ENCODE measurements at regions not wholly inside any gene's neighbourhood (a gene's known extent, or its start where the extent isn't known, plus 50 kb on each side); places are given as distances from the start of the nearest gene placed in this dataset.
"Not testable (repeated sequence)": the region's sequence is repeated elsewhere in the genome, so short reads cannot be mapped to it uniquely, and the experiment has no call there.

DNA sequence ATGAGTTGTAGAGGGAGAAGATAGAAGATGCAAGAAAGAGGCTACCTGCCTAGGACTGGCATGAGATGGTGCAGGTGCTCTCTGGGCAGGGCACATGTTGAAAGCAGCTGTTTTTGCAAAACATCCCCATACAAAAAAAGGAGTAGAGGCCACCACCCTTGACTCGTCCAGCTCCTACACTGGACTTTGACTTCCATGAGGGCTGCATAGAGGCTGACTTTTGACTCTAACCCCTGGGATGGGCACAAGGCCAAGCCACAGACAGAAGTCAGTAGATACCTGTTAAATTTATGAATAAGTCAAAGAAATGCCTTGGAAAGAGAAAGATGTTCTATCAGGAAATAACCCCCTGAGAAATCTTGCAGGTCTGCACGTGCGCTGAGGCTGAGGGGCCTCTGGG, 1139.1 kb upstream of the TMEM132C start:
- TF ChIP-seq, protein P1, sequence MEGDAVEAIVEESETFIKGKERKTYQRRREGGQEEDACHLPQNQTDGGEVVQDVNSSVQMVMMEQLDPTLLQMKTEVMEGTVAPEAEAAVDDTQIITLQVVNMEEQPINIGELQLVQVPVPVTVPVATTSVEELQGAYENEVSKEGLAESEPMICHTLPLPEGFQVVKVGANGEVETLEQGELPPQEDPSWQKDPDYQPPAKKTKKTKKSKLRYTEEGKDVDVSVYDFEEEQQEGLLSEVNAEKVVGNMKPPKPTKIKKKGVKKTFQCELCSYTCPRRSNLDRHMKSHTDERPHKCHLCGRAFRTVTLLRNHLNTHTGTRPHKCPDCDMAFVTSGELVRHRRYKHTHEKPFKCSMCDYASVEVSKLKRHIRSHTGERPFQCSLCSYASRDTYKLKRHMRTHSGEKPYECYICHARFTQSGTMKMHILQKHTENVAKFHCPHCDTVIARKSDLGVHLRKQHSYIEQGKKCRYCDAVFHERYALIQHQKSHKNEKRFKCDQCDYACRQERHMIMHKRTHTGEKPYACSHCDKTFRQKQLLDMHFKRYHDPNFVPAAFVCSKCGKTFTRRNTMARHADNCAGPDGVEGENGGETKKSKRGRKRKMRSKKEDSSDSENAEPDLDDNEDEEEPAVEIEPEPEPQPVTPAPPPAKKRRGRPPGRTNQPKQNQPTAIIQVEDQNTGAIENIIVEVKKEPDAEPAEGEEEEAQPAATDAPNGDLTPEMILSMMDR (IDR thresholded peaks at IDR 0.05; ENCODE audit: insufficient read depth, low read length, poor library complexity, severe bottlenecking): no peak
- H3K4me3 ChIP-seq (replicated peaks; ENCODE audit: low read depth, low read length): no peak overlapping the region
- no peaks in the 10 kb centered on the region for H3K36me3 ChIP-seq (ENCODE audit: control insufficient read depth, insufficient read depth, low read length)
- H3K27me3 ChIP-seq (replicated peaks; ENCODE audit: control insufficient read depth, insufficient read depth, low read length): no peaks in the 10 kb centered on the region
- DNase-seq (ENCODE audit: extremely low read depth, insufficient read length): no peak

GRCh38 chr12:127130506-127131124, 1136.4 kb upstream of the TMEM132C start:
- no peak for DNase-seq (ENCODE audit: extremely low read depth, insufficient read length)
- Histone ChIP-seq H3K4me3 (replicated peaks; ENCODE audit: low read depth, low read length) (no peak overlapping the region), H3K27me3 (replicated peaks; ENCODE audit: control insufficient read depth, insufficient read depth, low read length) (no peaks in the 10 kb centered on the region), H3K36me3 (ENCODE audit: control insufficient read depth, insufficient read depth, low read length) (no peaks in the 10 kb centered on the region)
- TF ChIP-seq, protein P1 (IDR thresholded peaks at IDR 0.05; ENCODE audit: insufficient read depth, low read length, poor library complexity, severe bottlenecking): no peak

- TF ChIP-seq, protein P1 (IDR thresholded peaks at IDR 0.05; ENCODE audit: insufficient read depth, low read length, poor library complexity, severe bottlenecking): no peak
- Histone ChIP-seq H3K36me3 (ENCODE audit: control insufficient read depth, insufficient read depth, low read length) (no peaks in the 10 kb centered on the region), H3K4me3 (replicated peaks; ENCODE audit: low read depth, low read length) (no peak overlapping the region), H3K27me3 (replicated peaks; ENCODE audit: control insufficient read depth, insufficient read depth, low read length) (no peaks in the 10 kb centered on the region)
- DNase-seq (ENCODE audit: extremely low read depth, insufficient read length): no peak
Measured at GRCh38 chr12:127133675-127134335, 1133.2 kb upstream of the TMEM132C start.

DNA sequence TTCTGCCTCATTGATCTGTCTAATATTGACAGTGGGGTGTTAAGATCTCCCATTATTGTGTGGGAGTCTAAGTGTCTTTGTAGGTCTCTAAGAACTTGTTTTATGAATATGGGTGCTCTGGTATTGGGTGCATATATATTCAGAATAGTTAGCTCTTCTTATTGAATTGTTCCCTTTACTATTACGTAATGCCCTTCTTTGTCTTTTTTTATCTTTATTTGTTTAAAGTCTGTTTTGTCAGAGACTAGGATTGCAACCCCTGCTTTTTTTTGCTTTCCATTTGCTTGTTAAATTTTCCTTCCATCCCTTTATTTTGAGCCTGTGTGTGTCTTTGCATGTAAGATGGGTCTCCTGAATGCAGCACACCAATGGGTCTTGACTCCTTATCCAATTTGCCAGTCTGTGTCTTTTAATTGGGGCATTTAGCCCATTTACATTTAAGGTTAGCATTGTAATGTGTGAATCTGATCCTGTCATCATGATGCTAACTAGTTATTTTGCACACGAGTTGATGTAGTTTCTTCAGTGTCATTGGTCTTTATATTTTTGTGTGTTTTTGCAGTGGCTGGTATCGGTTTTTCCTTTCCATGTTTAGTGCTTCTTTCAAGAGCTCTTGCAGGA, 1126.0 kb upstream of the TMEM132C start:
- DNase-seq (ENCODE audit: extremely low read depth, insufficient read length): not testable (repeated sequence)

DNA sequence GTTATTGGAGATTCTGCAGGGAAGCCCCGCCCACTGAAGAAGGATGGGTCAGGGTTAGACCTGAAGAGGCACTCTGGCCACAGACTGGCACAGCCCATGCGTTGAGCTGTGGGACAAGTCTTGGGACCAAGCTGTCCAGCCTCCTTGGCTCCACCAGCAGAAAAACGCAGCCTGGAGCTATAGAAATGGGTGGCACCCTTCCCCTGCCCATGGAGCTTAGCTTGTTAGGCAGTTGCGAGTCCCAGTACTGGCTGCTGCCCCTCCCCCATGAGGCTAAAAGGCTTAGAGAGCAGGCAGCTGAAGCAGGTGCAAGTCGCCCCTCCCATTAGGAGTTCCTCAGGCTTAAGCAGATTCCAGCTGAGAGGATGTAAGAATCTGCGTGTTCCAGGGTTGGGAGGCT, 1124.0 kb upstream of the TMEM132C start:
- Histone ChIP-seq H3K27me3 (replicated peaks; ENCODE audit: control insufficient read depth, insufficient read depth, low read length) (no peaks in the 10 kb centered on the region), H3K36me3 (ENCODE audit: control insufficient read depth, insufficient read depth, low read length) (no peaks in the 10 kb centered on the region), H3K4me3 (replicated peaks; ENCODE audit: low read depth, low read length) (no peak overlapping the region)
- TF ChIP-seq, protein P1 (IDR thresholded peaks at IDR 0.05; ENCODE audit: insufficient read depth, low read length, poor library complexity, severe bottlenecking): no peak
- no peak for DNase-seq (ENCODE audit: extremely low read depth, insufficient read length)

More for the DNA sequence above, 1126.0 kb upstream of the TMEM132C start:
- not testable (repeated sequence) for H3K27me3 ChIP-seq (replicated peaks; ENCODE audit: control insufficient read depth, insufficient read depth, low read length); H3K36me3 ChIP-seq (ENCODE audit: control insufficient read depth, insufficient read depth, low read length); H3K4me3 ChIP-seq (replicated peaks; ENCODE audit: low read depth, low read length)

GRCh38 chr12:127144770-127145169, 1122.2 kb upstream of the TMEM132C start:
- Histone ChIP-seq H3K36me3 (ENCODE audit: control insufficient read depth, insufficient read depth, low read length) (no peaks in the 10 kb centered on the region), H3K27me3 (replicated peaks; ENCODE audit: control insufficient read depth, insufficient read depth, low read length) (no peaks in the 10 kb centered on the region), H3K4me3 (replicated peaks; ENCODE audit: low read depth, low read length) (no peak overlapping the region)
- DNase-seq (ENCODE audit: extremely low read depth, insufficient read length): no peak
- TF ChIP-seq, protein P1 (IDR thresholded peaks at IDR 0.05; ENCODE audit: insufficient read depth, low read length, poor library complexity, severe bottlenecking): no peak

Measured in GM06990 (cell line).